ENCODE measurements at regions not wholly inside any gene's neighbourhood (a gene's known extent, or its start where the extent isn't known, plus 50 kb on each side); places are given as distances from the start of the nearest gene placed in this dataset.

GRCh38 chr5:67283275-67283987, 86.8 kb upstream of the CD180 start:
- no peak for TF ChIP-seq STAT6 (CRISPR knock-in tag; conservative IDR thresholded peaks at IDR 0.05; ENCODE audit: low read depth)
- TF ChIP-seq CTCF (IDR thresholded peaks at IDR 0.05) = no peak
- no peak for TF ChIP-seq FOXK1 (CRISPR knock-in tag; IDR thresholded peaks at IDR 0.05)
- no peak for TF ChIP-seq ATF2 (CRISPR knock-in tag; IDR thresholded peaks at IDR 0.05; ENCODE audit: borderline replicate concordance, low read depth)

All from WTC11 (cell line).